Tibial nerve (tissue), 3 donors: ENCODE measurements at regions not wholly inside any gene's neighbourhood (a gene's known extent, or its start where the extent isn't known, plus 50 kb on each side); places are given as distances from the start of the nearest gene placed in this dataset.

Experiments used
- POLR2A ChIP-seq, 2 donors: fragments of 450-650 bp; IDR thresholded peaks; one replicate each; pipeline ENCODE4 v1.6.1; 2017; ENCODE audit warnings: antibody characterized with exemption in 2 of 2, mild to moderate bottlenecking in 2 of 2, moderate library complexity in 2 of 2
- TF ChIP-seq, protein P1 (sequence below), 5 experiments: fragments of 200-600 bp in 3 of 5; fragments of 450-650 bp in 2 of 5; sonication (generic) in 3 of 5; IDR thresholded peaks; one replicate each; pipeline ENCODE4 v1.5.1; 2016 to 2019; ENCODE audit warnings: antibody characterized with exemption in 5 of 5, mild to moderate bottlenecking in 3 of 5, moderate library complexity in 2 of 5

DNA sequence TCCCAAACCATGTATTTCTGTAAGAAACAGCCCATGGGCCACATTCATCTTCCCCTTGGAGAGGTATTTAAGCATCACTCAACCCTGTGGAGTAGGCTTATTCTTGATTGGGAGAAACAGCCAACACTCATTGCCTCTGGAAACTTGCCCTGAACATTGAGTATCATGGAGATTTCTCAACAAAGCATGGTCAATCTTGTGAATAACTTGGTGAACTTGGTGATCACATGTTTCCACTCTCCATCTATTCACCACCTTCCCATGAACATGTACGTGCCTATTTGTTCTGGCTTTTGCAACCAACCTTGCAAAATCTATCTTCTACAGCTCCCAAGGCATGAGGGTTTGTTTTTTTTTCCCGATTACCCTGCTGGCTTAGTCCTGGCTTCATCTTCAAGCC, 163.2 kb downstream of the PAH start:
- TF ChIP-seq, protein P1, sequence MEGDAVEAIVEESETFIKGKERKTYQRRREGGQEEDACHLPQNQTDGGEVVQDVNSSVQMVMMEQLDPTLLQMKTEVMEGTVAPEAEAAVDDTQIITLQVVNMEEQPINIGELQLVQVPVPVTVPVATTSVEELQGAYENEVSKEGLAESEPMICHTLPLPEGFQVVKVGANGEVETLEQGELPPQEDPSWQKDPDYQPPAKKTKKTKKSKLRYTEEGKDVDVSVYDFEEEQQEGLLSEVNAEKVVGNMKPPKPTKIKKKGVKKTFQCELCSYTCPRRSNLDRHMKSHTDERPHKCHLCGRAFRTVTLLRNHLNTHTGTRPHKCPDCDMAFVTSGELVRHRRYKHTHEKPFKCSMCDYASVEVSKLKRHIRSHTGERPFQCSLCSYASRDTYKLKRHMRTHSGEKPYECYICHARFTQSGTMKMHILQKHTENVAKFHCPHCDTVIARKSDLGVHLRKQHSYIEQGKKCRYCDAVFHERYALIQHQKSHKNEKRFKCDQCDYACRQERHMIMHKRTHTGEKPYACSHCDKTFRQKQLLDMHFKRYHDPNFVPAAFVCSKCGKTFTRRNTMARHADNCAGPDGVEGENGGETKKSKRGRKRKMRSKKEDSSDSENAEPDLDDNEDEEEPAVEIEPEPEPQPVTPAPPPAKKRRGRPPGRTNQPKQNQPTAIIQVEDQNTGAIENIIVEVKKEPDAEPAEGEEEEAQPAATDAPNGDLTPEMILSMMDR (IDR thresholded peaks at IDR 0.05), result no peak
- no peak for TF ChIP-seq POLR2A (IDR thresholded peaks at IDR 0.05)
